ENCODE measurements at regions not wholly inside any gene's neighbourhood (a gene's known extent, or its start where the extent isn't known, plus 50 kb on each side); places are given as distances from the start of the nearest gene placed in this dataset.

DNA sequence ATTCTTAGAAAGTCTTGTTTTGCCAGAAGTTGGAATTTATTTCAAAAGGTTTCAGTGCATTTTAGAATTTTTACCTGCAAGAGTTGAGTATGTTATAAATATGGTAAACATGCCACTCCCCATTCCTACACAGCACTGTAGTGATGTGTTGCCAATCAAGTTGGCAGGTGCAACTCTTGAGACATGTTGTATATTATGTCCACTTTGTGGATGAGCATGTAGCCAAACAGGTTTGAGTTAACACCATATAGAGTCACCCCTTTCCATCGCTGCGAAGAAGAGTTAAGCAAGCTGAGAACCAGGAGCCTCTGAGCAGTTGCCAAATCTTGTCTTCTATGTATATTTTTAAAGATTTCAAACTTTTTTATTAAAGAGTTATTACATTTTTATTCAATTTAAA, 359.8 kb downstream of the LMO7 start:
- H3K27me3 Mint-ChIP-seq = peaks cover 2% of the 10 kb centered on the region
- DNase-seq (no peak), ATAC-seq (no peak)
- no peak for TF ChIP-seq CTCF (IDR thresholded peaks at IDR 0.05)
- H3K9me3 Mint-ChIP-seq = no peaks in the 10 kb centered on the region
- POLR2A ChIA-PET = no interaction called here
- no peak overlapping the region for H3K27ac Mint-ChIP-seq
- CTCF ChIA-PET = no interaction called here
- no peak overlapping the region for H3K4me3 Mint-ChIP-seq
- intact Hi-C loops (cut with micrococcal nuclease) = no loop called here
- no peaks in the 10 kb centered on the region for H3K4me1 Mint-ChIP-seq (ENCODE audit: low read depth)
- no peaks in the 10 kb centered on the region for H3K36me3 Mint-ChIP-seq (ENCODE audit: low read depth)

GRCh38 chr13:75993823-75994222, 357.7 kb downstream of the LMO7 start:
- ChIA-PET POLR2A (no interaction called here), CTCF (no interaction called here)
- Mint-ChIP-seq H3K4me3 (no peak overlapping the region), H3K9me3 (no peaks in the 10 kb centered on the region), H3K4me1 (ENCODE audit: low read depth) (no peaks in the 10 kb centered on the region), H3K27me3 (no peaks in the 10 kb centered on the region), H3K27ac (no peak overlapping the region), H3K36me3 (ENCODE audit: low read depth) (no peaks in the 10 kb centered on the region)
- no peak for ATAC-seq
- intact Hi-C loops (cut with micrococcal nuclease) = no loop called here
- no peak for TF ChIP-seq CTCF (IDR thresholded peaks at IDR 0.05)
- no peak for DNase-seq

DNA sequence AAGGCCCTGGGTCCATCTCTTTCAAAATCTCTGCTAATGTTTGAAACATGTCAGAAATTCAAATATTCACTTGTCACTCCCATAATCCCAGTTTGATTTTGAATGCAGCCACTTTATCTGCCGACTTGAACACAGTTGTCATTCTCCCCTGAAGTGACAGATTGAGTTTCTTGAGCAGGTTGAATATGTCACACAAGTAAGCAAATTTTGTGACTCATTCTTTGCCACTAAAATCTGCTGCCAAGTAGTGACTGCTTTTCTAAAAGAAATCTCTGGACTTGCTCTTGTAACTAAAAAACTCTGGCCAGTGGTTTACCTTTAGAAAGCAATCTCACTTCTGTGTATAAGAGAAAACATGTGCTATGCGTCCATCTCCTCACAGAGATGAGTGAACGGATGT, 357.1 kb downstream of the LMO7 start:
- ChIA-PET CTCF (no interaction called here), POLR2A (no interaction called here)
- no peak for TF ChIP-seq CTCF (IDR thresholded peaks at IDR 0.05)
- intact Hi-C loops (cut with micrococcal nuclease) = no loop called here
- Mint-ChIP-seq H3K36me3 (ENCODE audit: low read depth) (no peaks in the 10 kb centered on the region), H3K27me3 (no peaks in the 10 kb centered on the region), H3K4me1 (ENCODE audit: low read depth) (no peaks in the 10 kb centered on the region), H3K4me3 (no peak overlapping the region), H3K9me3 (no peaks in the 10 kb centered on the region), H3K27ac (no peak overlapping the region)
- DNase-seq (no peak), ATAC-seq (no peak)

GRCh38 chr13:75986818-75987217, 350.7 kb downstream of the LMO7 start:
- ATAC-seq = no peak
- TF ChIP-seq CTCF (IDR thresholded peaks at IDR 0.05) = no peak
- CTCF ChIA-PET = no interaction called here
- no peaks in the 10 kb centered on the region for H3K4me1 Mint-ChIP-seq (ENCODE audit: low read depth)
- POLR2A ChIA-PET = no interaction called here
- peaks cover 2% of the 10 kb centered on the region for H3K27me3 Mint-ChIP-seq
- H3K27ac Mint-ChIP-seq = no peak overlapping the region
- no peaks in the 10 kb centered on the region for H3K36me3 Mint-ChIP-seq (ENCODE audit: low read depth)
- DNase-seq = no peak
- intact Hi-C loops (cut with micrococcal nuclease) = no loop called here
- H3K4me3 Mint-ChIP-seq = no peak overlapping the region
- H3K9me3 Mint-ChIP-seq = no peaks in the 10 kb centered on the region

DNA sequence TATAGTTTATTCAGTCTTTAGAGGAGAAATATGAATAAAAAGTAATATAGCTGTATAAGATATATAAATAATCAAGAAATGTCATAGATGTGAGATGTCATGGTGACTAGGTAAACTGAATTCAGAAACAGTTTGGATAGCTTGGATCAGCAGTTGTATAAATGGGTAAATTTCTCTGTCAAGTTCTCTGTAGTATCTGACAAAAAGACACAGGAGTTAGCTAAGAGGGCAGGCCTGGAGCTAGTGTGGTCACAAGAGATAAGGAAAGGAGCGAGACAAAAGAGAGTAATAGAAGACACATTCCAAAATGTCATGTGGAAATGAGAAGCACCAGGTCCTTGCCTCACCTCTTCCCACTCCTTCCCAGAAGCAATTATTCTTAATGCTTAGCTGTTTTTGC, 349.0 kb downstream of the LMO7 start:
- intact Hi-C loops (cut with micrococcal nuclease) = no loop called here
- no peak for TF ChIP-seq CTCF (IDR thresholded peaks at IDR 0.05)
- peaks cover 2% of the 10 kb centered on the region for H3K27me3 Mint-ChIP-seq
- no peaks in the 10 kb centered on the region for H3K36me3 Mint-ChIP-seq (ENCODE audit: low read depth)
- ChIA-PET CTCF (no interaction called here), POLR2A (interaction anchor here (1.1 kb wide), 1 partner anchor 23 kb away, joined by 3 read pairs; no protein-coding TSS in a partner anchor)
- no peak for DNase-seq
- H3K4me3 Mint-ChIP-seq = no peak overlapping the region
- no peaks in the 10 kb centered on the region for H3K9me3 Mint-ChIP-seq
- H3K27ac Mint-ChIP-seq = no peak overlapping the region
- ATAC-seq = no peak
- no peaks in the 10 kb centered on the region for H3K4me1 Mint-ChIP-seq (ENCODE audit: low read depth)
